ENCODE measurements at regions not wholly inside any gene's neighbourhood (a gene's known extent, or its start where the extent isn't known, plus 50 kb on each side); places are given as distances from the start of the nearest gene placed in this dataset.

- H3K27me3 ChIP-seq (ENCODE audit: control insufficient read depth, insufficient read depth, low read length): peaks cover 4% of the 10 kb centered on the region; the same call in 1 of the 2 replicates
- ChIA-PET POLR2A (no interaction called here), CTCF (no interaction called here)
- intact Hi-C loops (cut with micrococcal nuclease; ENCODE audit: unreplicated experiment): no loop called here
- no peak overlapping the region for H3K27ac ChIP-seq (ENCODE audit: low read length)
- in situ Hi-C loops (cut with HindIII; ENCODE audit: low pct_unique_long_range_greater_than_20kb, low sequenced_read_pairs): no loop called here
- H3K9me3 ChIP-seq (ENCODE audit: control insufficient read depth, insufficient read depth, low read depth, low read length): no peaks in the 10 kb centered on the region
- BruUV-seq (replicated peaks): no TSS peak
- ATAC-seq (no peak), DNase-seq (ENCODE audit: low read depth, low spot score) (no peak)
- H3K4me1 ChIP-seq (ENCODE audit: control insufficient read depth, insufficient read depth, low read length): no peaks in the 10 kb centered on the region
- H3K4me3 ChIP-seq (ENCODE audit: low read depth in 2 of 2, low read length in 2 of 2): no peak overlapping the region
- H3K36me3 ChIP-seq (ENCODE audit: control insufficient read depth, insufficient read depth, low read length): no peaks in the 10 kb centered on the region
- TF ChIP-seq, protein P1, sequence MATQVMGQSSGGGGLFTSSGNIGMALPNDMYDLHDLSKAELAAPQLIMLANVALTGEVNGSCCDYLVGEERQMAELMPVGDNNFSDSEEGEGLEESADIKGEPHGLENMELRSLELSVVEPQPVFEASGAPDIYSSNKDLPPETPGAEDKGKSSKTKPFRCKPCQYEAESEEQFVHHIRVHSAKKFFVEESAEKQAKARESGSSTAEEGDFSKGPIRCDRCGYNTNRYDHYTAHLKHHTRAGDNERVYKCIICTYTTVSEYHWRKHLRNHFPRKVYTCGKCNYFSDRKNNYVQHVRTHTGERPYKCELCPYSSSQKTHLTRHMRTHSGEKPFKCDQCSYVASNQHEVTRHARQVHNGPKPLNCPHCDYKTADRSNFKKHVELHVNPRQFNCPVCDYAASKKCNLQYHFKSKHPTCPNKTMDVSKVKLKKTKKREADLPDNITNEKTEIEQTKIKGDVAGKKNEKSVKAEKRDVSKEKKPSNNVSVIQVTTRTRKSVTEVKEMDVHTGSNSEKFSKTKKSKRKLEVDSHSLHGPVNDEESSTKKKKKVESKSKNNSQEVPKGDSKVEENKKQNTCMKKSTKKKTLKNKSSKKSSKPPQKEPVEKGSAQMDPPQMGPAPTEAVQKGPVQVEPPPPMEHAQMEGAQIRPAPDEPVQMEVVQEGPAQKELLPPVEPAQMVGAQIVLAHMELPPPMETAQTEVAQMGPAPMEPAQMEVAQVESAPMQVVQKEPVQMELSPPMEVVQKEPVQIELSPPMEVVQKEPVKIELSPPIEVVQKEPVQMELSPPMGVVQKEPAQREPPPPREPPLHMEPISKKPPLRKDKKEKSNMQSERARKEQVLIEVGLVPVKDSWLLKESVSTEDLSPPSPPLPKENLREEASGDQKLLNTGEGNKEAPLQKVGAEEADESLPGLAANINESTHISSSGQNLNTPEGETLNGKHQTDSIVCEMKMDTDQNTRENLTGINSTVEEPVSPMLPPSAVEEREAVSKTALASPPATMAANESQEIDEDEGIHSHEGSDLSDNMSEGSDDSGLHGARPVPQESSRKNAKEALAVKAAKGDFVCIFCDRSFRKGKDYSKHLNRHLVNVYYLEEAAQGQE (IDR thresholded peaks at IDR 0.05; ENCODE audit: insufficient read depth in 1 of 2, low read depth in 2 of 2, low read length in 1 of 2): no peak
- TF ChIP-seq TCF7L2 (IDR thresholded peaks at IDR 0.05; ENCODE audit: low read depth, low read length) (no peak), SIN3A (IDR thresholded peaks at IDR 0.05; ENCODE audit: borderline replicate concordance, insufficient read depth, low read depth, low read length) (no peak), POLR2AphosphoS5 (IDR thresholded peaks at IDR 0.05; ENCODE audit: low read depth, low read length) (no peak)
- TF ChIP-seq, protein P2, sequence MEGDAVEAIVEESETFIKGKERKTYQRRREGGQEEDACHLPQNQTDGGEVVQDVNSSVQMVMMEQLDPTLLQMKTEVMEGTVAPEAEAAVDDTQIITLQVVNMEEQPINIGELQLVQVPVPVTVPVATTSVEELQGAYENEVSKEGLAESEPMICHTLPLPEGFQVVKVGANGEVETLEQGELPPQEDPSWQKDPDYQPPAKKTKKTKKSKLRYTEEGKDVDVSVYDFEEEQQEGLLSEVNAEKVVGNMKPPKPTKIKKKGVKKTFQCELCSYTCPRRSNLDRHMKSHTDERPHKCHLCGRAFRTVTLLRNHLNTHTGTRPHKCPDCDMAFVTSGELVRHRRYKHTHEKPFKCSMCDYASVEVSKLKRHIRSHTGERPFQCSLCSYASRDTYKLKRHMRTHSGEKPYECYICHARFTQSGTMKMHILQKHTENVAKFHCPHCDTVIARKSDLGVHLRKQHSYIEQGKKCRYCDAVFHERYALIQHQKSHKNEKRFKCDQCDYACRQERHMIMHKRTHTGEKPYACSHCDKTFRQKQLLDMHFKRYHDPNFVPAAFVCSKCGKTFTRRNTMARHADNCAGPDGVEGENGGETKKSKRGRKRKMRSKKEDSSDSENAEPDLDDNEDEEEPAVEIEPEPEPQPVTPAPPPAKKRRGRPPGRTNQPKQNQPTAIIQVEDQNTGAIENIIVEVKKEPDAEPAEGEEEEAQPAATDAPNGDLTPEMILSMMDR (IDR thresholded peaks at IDR 0.05): no peak
These were observed 86.8 kb upstream of the ANKRD1 start for GRCh38 chr10:91007655-91008054.

DNA sequence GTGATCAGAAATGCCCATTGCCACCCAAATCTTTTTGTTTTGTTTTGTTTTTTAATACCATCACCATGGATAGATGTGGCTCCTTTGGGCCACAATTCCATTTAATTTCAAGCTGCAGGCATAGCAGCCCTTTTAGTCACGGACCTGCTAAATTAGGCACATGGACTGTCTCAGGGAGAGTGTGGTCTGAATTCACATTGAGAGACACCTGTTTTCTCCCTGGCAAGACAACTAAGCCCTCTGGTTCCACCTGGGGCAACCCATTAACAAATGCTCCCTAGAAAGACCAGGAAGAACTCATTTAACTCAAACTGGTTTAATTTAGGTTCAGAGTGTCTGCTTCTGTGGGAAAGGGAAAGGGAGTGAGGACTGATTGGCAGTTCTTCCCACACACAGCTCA lies 88.2 kb upstream of the ANKRD1 start:
- intact Hi-C loops (cut with micrococcal nuclease; ENCODE audit: unreplicated experiment) (no loop called here), in situ Hi-C loops (cut with HindIII; ENCODE audit: low pct_unique_long_range_greater_than_20kb, low sequenced_read_pairs) (no loop called here)
- no TSS peak for BruUV-seq (replicated peaks)
- Histone ChIP-seq H3K4me1 (ENCODE audit: control insufficient read depth, insufficient read depth, low read length) (no peaks in the 10 kb centered on the region), H3K27me3 (ENCODE audit: control insufficient read depth, insufficient read depth, low read length) (peaks cover 6% of the 10 kb centered on the region), H3K9me3 (ENCODE audit: control insufficient read depth, insufficient read depth, low read depth, low read length) (no peaks in the 10 kb centered on the region), H3K4me3 (ENCODE audit: low read depth in 2 of 2, low read length in 2 of 2) (no peak overlapping the region), H3K27ac (ENCODE audit: low read length) (no peak overlapping the region), H3K36me3 (ENCODE audit: control insufficient read depth, insufficient read depth, low read length) (no peaks in the 10 kb centered on the region)
- DNase-seq (ENCODE audit: low read depth, low spot score): no peak
- CTCF ChIA-PET: interaction anchor here (0.6 kb wide), 1 partner anchor 227 kb away, joined by 7 read pairs; no protein-coding TSS in a partner anchor
- no peak for ATAC-seq
- POLR2A ChIA-PET: no interaction called here
- TF ChIP-seq POLR2AphosphoS5 (IDR thresholded peaks at IDR 0.05; ENCODE audit: low read depth, low read length): no peak
- TF ChIP-seq SIN3A (IDR thresholded peaks at IDR 0.05; ENCODE audit: borderline replicate concordance, insufficient read depth, low read depth, low read length): no peak

DNA sequence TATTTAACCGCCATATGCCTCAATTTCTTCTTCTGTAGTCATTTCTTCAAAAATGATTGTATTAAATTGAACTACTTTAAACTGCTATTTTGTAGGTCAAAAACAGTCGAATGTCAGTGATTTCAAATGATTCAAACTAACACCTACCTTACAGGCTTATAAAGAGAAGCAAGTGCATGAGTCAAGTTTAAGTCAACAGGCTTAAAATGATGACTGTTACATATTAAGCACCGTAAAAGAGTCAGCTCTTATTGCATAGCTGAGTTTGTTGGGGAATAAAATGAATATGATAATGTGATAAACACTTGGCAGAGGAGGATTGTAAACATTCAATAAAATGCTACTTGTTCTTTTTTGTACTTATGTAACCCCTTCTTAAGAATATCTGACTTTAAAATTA lies 90.1 kb upstream of the ANKRD1 start:
- BruUV-seq (replicated peaks): no TSS peak
- Histone ChIP-seq H3K9me3 (ENCODE audit: control insufficient read depth, insufficient read depth, low read depth, low read length) (no peaks in the 10 kb centered on the region), H3K36me3 (ENCODE audit: control insufficient read depth, insufficient read depth, low read length) (no peaks in the 10 kb centered on the region), H3K4me1 (ENCODE audit: control insufficient read depth, insufficient read depth, low read length) (no peaks in the 10 kb centered on the region), H3K4me3 (ENCODE audit: low read depth in 2 of 2, low read length in 2 of 2) (no peak overlapping the region), H3K27ac (ENCODE audit: low read length) (no peak overlapping the region), H3K27me3 (ENCODE audit: control insufficient read depth, insufficient read depth, low read length) (peaks cover 8% of the 10 kb centered on the region)
- intact Hi-C loops (cut with micrococcal nuclease; ENCODE audit: unreplicated experiment) (no loop called here), in situ Hi-C loops (cut with HindIII; ENCODE audit: low pct_unique_long_range_greater_than_20kb, low sequenced_read_pairs) (no loop called here)
- DNase-seq (ENCODE audit: low read depth, low spot score): no peak
- ChIA-PET POLR2A (no interaction called here), CTCF (no interaction called here)
- ATAC-seq: no peak
- TF ChIP-seq POLR2AphosphoS5 (IDR thresholded peaks at IDR 0.05; ENCODE audit: low read depth, low read length): no peak
- TF ChIP-seq TCF7L2 (IDR thresholded peaks at IDR 0.05; ENCODE audit: low read depth, low read length): no peak
- TF ChIP-seq, protein P1 (IDR thresholded peaks at IDR 0.05; ENCODE audit: insufficient read depth in 1 of 2, low read depth in 2 of 2, low read length in 1 of 2): no peak
- no peak for TF ChIP-seq SIN3A (IDR thresholded peaks at IDR 0.05; ENCODE audit: borderline replicate concordance, insufficient read depth, low read depth, low read length)
- TF ChIP-seq, protein P2 (IDR thresholded peaks at IDR 0.05): no peak
